Progenitor cell of endocrine pancreas (in vitro differentiated cells): ENCODE measurements at regions not wholly inside any gene's neighbourhood (a gene's known extent, or its start where the extent isn't known, plus 50 kb on each side); places are given as distances from the start of the nearest gene placed in this dataset.
A peak's percentile ranks its signal among the peaks of the same experiment; 100 is the strongest.

Experiments used
- DNase-seq: peaks from one replicate; pipeline ENCODE4 v3.0.0; 2021; ENCODE audit warnings: low spot score; ENCODE audit not compliant: unreplicated experiment
- H3K27ac Mint-ChIP-seq: 2 replicates; pipeline ENCODE4 v1.8.0; 2021; ENCODE audit warnings: mild to moderate bottlenecking, moderate library complexity, mixed read lengths
- H3K27me3 Mint-ChIP-seq: 2 replicates; pipeline ENCODE4 v1.8.0; 2021; ENCODE audit warnings: mixed read lengths
- H3K36me3 Mint-ChIP-seq: 2 replicates; pipeline ENCODE4 v1.8.0; 2022; ENCODE audit warnings: mixed read lengths; ENCODE audit not compliant: insufficient read depth
- H3K4me1 Mint-ChIP-seq: 2 replicates; pipeline ENCODE4 v1.8.0; 2021; ENCODE audit warnings: low read depth, mixed read lengths
- H3K4me3 Mint-ChIP-seq: 2 replicates; pipeline ENCODE4 v1.8.0; 2021; ENCODE audit warnings: low read depth, mild to moderate bottlenecking, moderate library complexity, mixed read lengths
- H3K9me3 Mint-ChIP-seq: 2 replicates; pipeline ENCODE4 v1.8.0; 2021; ENCODE audit warnings: low read depth, mixed read lengths
- CTCF ChIP-seq: fragments of 200-600 bp; sonication (generic); IDR thresholded peaks from one replicate; pipeline ENCODE4 v1.5.0; 2021; ENCODE audit warnings: antibody characterized with exemption, mild to moderate bottlenecking; ENCODE audit not compliant: unreplicated experiment

- TF ChIP-seq CTCF, result peak; percentile 78
- H3K4me1 Mint-ChIP-seq, result no peaks in the 10 kb centered on the region
- H3K36me3 Mint-ChIP-seq, result no peaks in the 10 kb centered on the region
- peak; percentile 36 for DNase-seq
- H3K27ac Mint-ChIP-seq, result no peak overlapping the region
- H3K4me3 Mint-ChIP-seq, result no peak overlapping the region
- peaks cover 9% of the 10 kb centered on the region for H3K27me3 Mint-ChIP-seq
- no peaks in the 10 kb centered on the region for H3K9me3 Mint-ChIP-seq
Measured at GRCh38 chr6:99151634-99152346, 197.7 kb downstream of the FAXC start.

GRCh38 chr6:99148761-99149160, 200.7 kb downstream of the FAXC start:
- Mint-ChIP-seq H3K4me1 (peaks cover under 1% of the 10 kb centered on the region), H3K4me3 (no peak overlapping the region), H3K9me3 (no peaks in the 10 kb centered on the region), H3K27ac (no peak overlapping the region), H3K27me3 (peaks cover 6% of the 10 kb centered on the region), H3K36me3 (no peaks in the 10 kb centered on the region)
- no peak for TF ChIP-seq CTCF
- no peak for DNase-seq

GRCh38 chr6:99148111-99148510, 200.4 kb upstream of the FBXL4 start:
- DNase-seq, result no peak
- Mint-ChIP-seq H3K4me1 (peaks cover 7% of the 10 kb centered on the region), H3K27ac (no peak overlapping the region), H3K36me3 (no peaks in the 10 kb centered on the region), H3K9me3 (no peaks in the 10 kb centered on the region), H3K4me3 (no peak overlapping the region), H3K27me3 (no peaks in the 10 kb centered on the region)
- TF ChIP-seq CTCF, result no peak

- Mint-ChIP-seq H3K27me3 (no peaks in the 10 kb centered on the region), H3K9me3 (no peaks in the 10 kb centered on the region), H3K4me3 (no peak overlapping the region), H3K4me1 (peaks cover 12% of the 10 kb centered on the region), H3K27ac (no peak overlapping the region), H3K36me3 (no peaks in the 10 kb centered on the region)
- no peak for DNase-seq
- no peak for TF ChIP-seq CTCF
Measured at GRCh38 chr6:99147206-99147605, 199.5 kb upstream of the FBXL4 start.

GRCh38 chr6:99146711-99147110, 199.0 kb upstream of the FBXL4 start:
- no peak overlapping the region for H3K4me3 Mint-ChIP-seq
- H3K4me1 Mint-ChIP-seq, result peaks cover 12% of the 10 kb centered on the region
- H3K27me3 Mint-ChIP-seq, result no peaks in the 10 kb centered on the region
- H3K9me3 Mint-ChIP-seq, result no peaks in the 10 kb centered on the region
- DNase-seq, result no peak
- H3K27ac Mint-ChIP-seq, result no peak overlapping the region
- H3K36me3 Mint-ChIP-seq, result no peaks in the 10 kb centered on the region
- no peak for TF ChIP-seq CTCF
